ENCODE measurements at regions not wholly inside any gene's neighbourhood (a gene's known extent, or its start where the extent isn't known, plus 50 kb on each side); places are given as distances from the start of the nearest gene placed in this dataset.

DNA sequence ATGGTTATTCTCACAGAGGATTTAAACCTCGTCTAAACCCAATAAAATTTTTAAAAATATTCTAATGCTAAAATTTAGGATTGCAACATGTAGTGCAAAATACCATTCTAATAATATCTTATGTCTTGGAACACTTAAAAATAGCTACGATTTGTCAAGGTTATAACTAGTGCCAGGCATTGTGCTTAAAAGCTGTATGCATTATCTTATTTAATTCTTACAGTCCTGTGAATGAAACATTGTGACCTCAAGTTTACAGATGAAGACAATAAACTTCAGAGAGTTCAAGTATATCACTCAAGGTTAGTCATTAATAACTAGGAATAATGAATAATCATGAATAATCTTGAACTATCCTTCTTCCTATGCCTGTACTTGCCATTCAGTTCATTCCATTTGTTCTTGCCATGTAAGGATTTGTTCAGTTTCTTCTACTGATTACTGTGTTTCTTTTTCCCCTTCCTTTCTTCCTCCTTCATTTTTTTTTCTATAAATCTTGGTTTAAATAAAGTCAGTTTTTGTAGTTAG, 897.6 kb upstream of the NR2F2 start:
- Mint-ChIP-seq H3K36me3 (no peaks in the 10 kb centered on the region), H3K4me1 (peaks cover 10% of the 10 kb centered on the region), H3K9me3 (no peaks in the 10 kb centered on the region), H3K27me3 (ENCODE audit: low read depth) (no peaks in the 10 kb centered on the region), H3K4me3 (no peak overlapping the region), H3K27ac (no peak overlapping the region)
- ChIA-PET CTCF (no interaction called here), POLR2A (no interaction called here)
- ATAC-seq (no peak), DNase-seq (ENCODE audit: low spot score) (no peak)
- no peak for TF ChIP-seq OVOL2 (CRISPR knock-in tag; IDR thresholded peaks at IDR 0.05; ENCODE audit: borderline replicate concordance)
- no peak for TF ChIP-seq MLX (CRISPR knock-in tag; IDR thresholded peaks at IDR 0.05)
- TF ChIP-seq RORB (CRISPR knock-in tag; IDR thresholded peaks at IDR 0.05): no peak
- no peak for TF ChIP-seq ZNF121 (CRISPR knock-in tag; IDR thresholded peaks at IDR 0.05)
- TF ChIP-seq, protein P1, sequence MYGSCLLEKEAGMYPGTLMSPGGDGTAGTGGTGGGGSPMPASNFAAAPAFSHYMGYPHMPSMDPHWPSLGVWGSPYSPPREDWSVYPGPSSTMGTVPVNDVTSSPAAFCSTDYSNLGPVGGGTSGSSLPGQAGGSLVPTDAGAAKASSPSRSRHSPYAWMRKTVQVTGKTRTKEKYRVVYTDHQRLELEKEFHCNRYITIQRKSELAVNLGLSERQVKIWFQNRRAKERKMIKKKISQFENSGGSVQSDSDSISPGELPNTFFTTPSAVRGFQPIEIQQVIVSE (CRISPR knock-in tag; IDR thresholded peaks at IDR 0.05; ENCODE audit: borderline replicate concordance): no peak
- TF ChIP-seq GTF2I (CRISPR knock-in tag; conservative IDR thresholded peaks at IDR 0.05): no peak
- TF ChIP-seq TEAD4 (CRISPR knock-in tag; IDR thresholded peaks at IDR 0.05): no peak
- TF ChIP-seq ELF4 (CRISPR knock-in tag; IDR thresholded peaks at IDR 0.05; ENCODE audit: low read depth): no peak
- TF ChIP-seq FOXJ3 (CRISPR knock-in tag; IDR thresholded peaks at IDR 0.05; ENCODE audit: borderline replicate concordance): no peak
- TF ChIP-seq CREM (CRISPR knock-in tag; IDR thresholded peaks at IDR 0.05): no peak
- TF ChIP-seq JUN (CRISPR knock-in tag; IDR thresholded peaks at IDR 0.05): no peak
- TF ChIP-seq USF2 (CRISPR knock-in tag; IDR thresholded peaks at IDR 0.05): no peak

DNA sequence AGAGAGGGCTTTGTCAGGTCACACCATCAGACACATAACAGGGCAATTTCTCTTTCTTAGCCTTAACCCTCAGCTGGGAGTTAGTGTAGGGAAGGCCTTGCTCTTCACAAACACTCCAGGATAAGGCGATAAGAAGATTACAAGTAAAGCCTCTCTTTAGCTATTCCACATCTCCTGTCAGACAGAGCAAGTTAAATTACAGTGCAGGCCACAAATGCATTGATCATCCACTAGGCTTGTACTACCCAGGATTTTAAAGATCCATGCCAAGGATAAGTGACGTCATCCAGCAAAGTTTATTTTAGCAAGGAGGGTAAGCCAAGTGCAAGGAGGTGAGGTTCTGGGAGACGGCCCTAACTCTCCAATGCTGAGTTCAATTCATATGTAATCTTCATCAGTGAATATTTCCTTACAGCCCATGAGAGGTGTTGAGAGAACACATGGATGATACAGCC, 890.6 kb upstream of the NR2F2 start:
- CTCF ChIA-PET: no interaction called here
- Mint-ChIP-seq H3K4me1 (peaks cover 10% of the 10 kb centered on the region), H3K27ac (no peak overlapping the region), H3K4me3 (no peak overlapping the region), H3K27me3 (ENCODE audit: low read depth) (no peaks in the 10 kb centered on the region), H3K9me3 (peaks cover 7% of the 10 kb centered on the region), H3K36me3 (no peaks in the 10 kb centered on the region)
- ATAC-seq: no peak
- DNase-seq (ENCODE audit: low spot score): no peak
- no peak for TF ChIP-seq JUN (CRISPR knock-in tag; IDR thresholded peaks at IDR 0.05)
- TF ChIP-seq OVOL2 (CRISPR knock-in tag; IDR thresholded peaks at IDR 0.05; ENCODE audit: borderline replicate concordance): no peak
- TF ChIP-seq HMGXB4 (CRISPR knock-in tag; IDR thresholded peaks at IDR 0.05): no peak
- TF ChIP-seq ELF4 (CRISPR knock-in tag; IDR thresholded peaks at IDR 0.05; ENCODE audit: low read depth): no peak
- TF ChIP-seq ZNF532 (CRISPR knock-in tag; IDR thresholded peaks at IDR 0.05; ENCODE audit: borderline replicate concordance): no peak
- no peak for TF ChIP-seq NFE2L1 (CRISPR knock-in tag; IDR thresholded peaks at IDR 0.05)
- no peak for TF ChIP-seq FOXP1 (CRISPR knock-in tag; IDR thresholded peaks at IDR 0.05; ENCODE audit: borderline replicate concordance)
- no peak for TF ChIP-seq ZNF219 (CRISPR knock-in tag; IDR thresholded peaks at IDR 0.05; ENCODE audit: borderline replicate concordance)
- TF ChIP-seq HMGA2 (CRISPR knock-in tag; IDR thresholded peaks at IDR 0.05): no peak
- TF ChIP-seq MYBL2 (CRISPR knock-in tag; IDR thresholded peaks at IDR 0.05): no peak
- TF ChIP-seq IRF2 (CRISPR knock-in tag; IDR thresholded peaks at IDR 0.05; ENCODE audit: borderline replicate concordance, low read depth): no peak
- no peak for TF ChIP-seq ZBTB21 (CRISPR knock-in tag; IDR thresholded peaks at IDR 0.05; ENCODE audit: borderline replicate concordance)
- POLR2A ChIA-PET: no interaction called here
